Right lung (tissue), 2 donors: ENCODE measurements at regions not wholly inside any gene's neighbourhood (a gene's known extent, or its start where the extent isn't known, plus 50 kb on each side); places are given as distances from the start of the nearest gene placed in this dataset.

Source experiments
- DNase-seq, 2 donors: peaks; one replicate each; pipeline ENCODE4 v3.0.0-alpha.2; 2013

DNA sequence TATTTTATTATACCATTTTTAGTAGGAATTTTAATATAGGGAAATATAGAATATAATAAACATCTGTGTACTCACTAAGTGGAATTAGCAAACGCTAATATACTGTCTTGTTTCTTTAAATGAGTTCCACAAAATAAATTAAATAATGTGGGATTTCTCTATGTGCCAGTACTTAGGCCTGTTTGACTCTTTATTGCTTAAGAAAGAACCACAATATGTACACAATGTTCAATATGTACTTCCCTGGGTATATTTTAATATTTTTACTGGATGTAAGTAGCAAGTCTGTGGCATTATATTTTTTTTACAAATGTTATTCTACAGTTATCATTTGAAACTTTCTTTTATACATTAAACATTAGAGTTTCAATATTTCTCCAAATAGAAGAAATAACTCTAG, 92.5 kb upstream of the CARD18 start:
- no peak for DNase-seq

DNA sequence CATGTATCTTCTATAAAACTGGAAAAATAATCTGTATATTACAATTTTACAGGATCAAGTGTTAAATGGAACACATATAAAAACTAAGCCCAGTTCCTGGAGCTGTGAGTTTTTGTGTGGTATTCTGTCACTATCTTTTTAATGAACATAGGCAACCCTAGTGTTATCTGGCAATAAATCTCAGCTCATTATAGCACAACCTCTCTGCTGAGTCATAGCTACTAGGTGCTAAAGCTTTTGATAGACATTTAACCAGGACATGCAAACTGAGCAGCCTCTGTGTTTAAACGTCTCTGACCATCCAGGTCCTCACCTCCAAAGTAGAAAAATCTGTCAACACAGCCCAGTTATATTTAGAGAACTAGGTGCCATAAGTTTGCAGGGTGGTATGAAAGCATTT, 91.0 kb upstream of the CARD18 start:
- no peak for DNase-seq

DNA sequence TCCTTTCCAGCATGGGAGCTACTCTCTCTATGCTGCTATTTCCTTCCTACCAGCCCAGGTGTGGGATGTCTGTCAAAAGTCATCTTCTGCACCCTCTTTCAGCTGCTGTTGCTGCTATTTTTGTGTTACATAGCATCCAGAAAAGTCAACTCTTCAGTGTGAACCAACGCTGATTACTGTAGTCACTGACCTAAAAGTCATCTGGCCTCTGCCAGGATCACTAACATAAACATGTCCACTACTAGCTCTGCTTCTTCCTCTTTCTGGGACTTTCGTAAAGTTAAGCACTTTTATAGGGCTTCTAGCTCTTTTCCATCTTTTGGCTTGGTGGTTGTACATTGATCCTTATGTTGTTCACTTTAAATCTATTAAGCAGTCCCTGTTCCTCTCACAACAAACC, 90.2 kb upstream of the CARD18 start:
- DNase-seq = no peak

DNA sequence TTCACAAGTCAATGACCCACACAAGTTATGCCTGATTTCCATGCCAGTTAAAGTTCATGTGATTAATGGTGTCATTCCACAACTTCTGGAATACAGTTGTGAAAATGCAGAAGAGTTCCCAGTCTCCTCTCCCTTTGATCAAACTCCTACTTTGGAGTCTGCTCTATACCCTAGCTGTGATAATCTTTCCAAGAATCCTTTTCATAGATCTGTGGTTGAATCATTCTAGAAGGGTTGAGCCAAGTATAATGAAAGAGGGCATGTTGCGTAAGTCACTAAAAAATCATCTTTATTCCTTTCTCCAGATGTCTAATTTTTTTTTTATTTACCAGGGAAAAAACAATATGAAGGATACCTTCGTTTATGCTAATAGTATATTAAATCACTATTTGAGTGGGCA, 89.7 kb upstream of the CARD18 start:
- DNase-seq = no peak

DNA sequence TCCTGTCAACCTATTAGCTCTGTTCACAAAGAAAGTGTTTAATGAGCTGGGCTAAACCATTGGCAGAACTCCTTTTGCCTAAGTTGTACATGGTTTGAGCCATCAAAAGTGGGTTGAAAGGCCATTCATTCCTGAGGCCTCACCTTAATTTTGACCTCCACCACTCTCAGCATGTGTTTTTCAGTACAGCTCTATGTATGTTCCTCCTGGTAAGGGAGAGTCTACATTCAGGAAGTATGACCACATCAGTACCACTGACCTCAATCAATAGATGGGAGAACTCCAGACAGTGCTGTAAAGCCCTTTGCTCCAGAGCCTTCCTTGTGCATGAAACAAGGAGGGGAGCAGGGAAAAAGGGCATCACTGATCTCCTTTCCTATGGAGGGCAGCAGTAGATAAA, 87.8 kb upstream of the CARD18 start:
- DNase-seq = no peak

DNA sequence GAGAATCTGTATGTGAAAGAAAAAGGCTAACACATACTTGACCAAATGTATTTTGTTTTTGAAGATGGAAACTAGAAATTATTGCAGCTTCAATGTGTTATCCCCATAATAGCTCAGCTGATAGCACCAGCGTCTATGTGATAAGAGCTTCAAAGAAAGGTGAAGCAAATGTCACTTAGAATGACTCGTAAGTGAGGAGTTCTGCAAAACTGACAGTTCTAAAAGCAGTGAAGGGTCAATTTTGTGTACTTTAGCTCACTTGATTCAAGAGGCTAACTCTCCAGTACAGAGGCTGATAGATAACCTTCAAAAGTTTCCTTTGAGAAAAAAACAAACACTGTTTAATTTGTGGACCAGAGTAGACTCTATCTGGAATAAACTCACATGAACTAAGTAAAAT, 87.2 kb upstream of the CARD18 start:
- DNase-seq = no peak

DNA sequence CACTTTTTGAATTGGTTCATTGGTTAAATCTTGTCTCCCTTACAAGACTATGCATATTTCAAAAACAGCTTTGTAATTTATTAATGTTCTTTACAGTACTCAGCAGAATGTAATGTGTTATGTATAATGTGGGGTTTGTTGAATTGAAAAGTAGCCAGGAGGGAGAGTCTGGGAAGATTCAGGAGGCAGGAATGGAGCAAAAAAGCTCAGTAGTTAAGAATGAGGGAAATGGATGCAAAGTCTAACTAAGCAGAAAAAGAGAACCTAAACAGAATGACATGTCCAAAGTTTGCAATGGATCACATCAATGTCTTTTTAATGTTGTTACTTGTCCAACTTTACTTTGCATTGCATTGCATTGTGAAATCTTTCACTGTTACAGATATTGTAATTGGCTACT, 86.5 kb upstream of the CARD18 start:
- DNase-seq = peak in 1 of 2 donors; percentile 24

DNA sequence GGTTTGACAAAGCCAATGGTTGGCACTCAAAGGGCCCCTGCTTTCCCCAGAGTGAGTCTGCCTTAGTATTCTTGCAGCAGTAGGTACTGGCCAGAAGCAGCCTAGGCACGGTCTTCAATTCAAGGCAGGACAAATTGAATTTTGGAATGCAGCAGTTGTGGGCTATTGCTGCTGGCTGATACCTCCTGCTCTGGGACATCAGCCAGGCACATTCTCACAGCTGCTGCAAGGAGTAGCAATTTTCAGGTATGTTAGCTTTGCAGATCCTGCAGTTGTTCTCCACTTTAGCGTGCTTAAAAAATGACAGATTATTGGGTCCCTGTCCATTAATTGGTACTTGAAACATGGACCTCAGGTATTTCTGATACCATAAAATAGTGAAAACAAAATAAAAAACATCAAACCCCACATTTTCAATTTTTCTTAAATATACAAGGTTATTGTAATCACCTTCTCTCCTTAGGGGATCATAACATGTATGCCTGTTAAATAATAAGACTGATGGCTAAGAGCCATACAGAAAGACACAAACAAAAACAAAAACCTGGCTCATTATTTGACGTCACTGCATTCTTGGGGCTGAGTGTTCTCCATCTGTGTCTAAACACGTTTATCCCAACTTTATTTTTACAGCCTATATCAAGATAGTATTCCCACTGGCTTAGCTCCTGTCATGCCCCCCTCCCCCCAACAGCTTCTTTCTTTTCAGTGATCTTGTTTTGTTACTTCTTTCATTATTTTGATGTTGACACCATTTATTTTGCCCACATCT, 85.1 kb upstream of the CARD18 start:
- DNase-seq = no peak

DNA sequence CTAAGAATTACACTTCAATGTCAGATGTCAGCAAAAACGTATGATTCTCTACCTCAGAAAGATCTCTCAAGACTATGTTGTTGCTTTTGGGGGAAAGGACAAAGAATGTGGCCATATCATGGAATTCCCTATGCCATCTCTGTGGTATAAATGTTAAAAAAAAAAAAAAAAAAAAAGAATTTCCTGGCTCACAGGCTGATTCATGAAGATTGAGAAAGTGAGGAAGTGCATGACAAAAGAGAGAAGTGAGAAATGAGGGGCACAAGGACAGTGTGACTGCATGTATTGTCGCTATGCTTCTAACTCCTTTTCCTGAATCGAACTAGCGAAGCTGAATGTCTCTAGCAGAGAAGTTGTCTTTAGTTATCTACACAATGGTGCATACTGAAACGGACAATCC, 80.6 kb upstream of the CARD18 start:
- DNase-seq = no peak

DNA sequence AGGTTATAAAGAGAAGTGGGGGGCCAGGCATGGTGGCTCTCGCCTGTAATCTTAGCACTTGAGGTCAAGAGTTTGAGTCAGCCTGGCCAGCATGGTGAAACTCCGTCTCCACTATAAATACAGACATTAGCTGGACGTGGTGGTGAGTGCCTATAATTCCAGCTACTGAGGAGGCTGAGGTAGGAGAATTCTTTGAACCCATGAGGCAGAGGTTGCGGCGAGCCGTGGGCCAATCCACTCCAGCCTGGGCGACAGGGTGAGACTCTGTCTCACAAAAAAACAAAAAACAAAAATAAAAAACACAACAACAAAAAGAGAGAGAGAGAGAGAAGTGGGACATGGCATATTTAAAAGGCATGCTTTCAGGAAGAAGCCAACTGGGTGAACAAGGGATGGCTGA, 80.1 kb upstream of the CARD18 start:
- no peak for DNase-seq

DNA sequence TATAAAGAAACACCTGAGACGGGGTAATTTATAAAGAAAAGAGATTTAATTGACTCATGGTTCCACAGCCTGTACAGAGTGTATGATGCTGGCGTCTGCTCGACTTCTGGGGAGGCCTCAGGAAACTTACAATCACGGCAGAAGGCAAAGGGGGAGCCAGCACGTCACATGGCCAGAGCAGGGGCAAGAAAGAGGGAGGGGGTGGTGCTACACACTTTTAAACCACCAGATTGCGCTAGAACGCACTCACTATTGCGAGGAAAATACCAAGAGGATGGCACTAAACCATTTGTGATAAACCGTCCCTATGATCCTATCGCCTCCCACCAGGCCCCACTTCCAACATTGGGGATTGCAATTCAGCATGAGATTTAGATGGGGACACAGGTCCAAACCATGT, 79.7 kb upstream of the CARD18 start:
- DNase-seq = no peak

DNA sequence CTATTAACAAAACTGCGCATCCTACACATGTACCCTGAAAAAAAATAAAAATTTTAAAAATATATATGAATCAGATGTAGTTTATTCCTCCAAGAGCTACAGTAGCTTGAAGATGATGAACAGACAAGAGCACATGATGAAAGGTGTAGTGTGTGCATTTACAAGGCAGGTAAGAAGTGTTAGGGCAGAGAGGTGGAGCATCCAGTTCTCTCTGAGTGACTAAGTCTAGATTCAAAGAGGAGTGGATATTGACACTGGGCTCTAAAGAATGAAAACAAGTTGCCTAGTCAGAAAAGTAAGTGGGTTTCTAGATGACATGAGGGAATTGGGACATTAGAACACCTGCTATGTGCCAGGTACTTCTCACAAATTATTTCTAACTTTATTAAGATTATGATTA, 76.0 kb upstream of the CARD18 start:
- no peak for DNase-seq

DNA sequence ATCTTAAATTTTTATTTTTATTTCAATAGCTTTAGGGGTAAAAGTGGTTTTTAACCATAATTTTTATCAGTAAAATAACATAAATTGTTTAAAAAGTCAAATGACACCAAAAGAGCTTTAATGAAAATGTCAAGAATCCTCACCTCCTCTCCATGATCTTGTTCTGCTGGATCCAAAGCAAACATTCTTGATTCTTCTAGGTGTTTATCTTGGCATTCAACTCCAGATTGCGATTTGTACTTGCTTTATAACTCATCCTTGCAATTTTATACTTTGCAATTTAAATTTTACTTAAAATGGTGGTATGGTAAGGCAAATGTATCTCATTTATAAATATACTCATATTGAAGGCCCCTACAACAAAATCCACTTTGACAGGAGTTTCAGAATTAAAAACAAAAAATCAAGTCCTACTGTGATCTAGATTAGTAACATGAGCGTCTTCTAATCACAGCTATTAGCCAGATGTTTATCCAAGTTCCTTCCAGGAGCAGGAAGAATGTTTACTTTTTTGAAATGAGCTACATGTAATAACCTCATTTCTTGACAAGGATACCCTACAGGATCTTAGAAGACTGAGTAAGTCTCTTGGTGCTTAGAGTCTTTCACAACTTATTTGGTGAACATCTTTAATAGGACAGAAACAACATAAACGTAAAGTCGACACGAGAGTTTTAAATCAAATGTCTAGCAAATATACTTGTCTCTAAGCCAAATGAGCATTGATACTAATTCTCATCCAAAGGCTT, 72.4 kb upstream of the CARD18 start:
- DNase-seq = no peak

DNA sequence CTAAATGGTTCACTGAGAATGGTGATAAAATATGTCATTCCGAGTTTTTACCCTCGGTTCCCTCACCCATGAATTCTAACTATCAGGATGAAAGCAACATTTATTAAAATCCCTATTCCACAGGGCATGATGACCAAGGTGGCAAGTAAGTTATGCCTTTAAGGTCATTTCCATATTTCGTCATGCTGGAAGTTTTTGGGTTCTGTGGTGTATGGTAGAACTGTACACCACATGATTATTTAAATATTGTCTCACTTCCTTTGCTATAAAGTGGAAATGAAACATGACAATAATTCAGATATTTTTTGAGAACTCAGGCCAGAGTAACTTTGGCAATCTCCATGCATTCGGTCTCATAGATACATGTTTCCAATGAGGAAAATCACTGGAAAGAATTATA, 68.5 kb upstream of the CARD18 start:
- DNase-seq = no peak

DNA sequence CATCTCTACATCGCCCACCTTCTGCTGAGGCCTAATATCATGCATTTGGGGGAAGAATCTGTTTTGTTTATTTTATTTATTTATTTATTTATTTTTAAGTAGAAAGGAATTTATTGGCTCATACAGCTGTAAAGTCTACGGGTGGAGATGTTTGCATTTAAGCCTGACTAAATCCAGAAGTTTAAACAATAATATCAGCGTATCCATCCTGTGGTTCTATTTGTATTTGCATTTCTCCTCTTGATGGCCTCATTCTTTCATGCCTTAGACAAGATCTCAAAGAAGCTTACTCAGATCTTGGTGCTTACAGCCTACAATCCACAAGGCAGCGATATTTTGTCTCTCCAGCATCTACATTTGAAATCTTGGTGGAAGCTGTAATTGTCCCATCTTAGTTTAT, 67.1 kb upstream of the CARD18 start:
- DNase-seq = no peak

DNA sequence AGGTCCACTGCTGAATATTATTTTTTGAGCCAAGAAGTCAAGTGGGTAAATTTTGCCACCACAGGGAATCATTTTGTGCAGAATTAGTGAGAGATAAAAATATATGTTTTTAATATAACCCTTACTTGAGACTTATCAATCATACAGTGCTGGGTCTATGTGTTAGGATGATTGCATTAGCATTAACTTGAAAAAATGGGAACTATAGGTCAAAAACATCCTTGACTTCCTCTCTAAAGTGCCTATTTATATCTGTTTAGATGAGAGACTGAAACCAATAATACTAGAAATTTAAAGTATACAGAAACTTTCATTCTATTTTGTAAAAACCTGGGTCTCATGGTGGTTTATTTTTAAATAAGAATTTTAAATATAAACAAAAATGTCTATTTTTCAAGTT, 65.1 kb upstream of the CARD18 start:
- no peak for DNase-seq

DNA sequence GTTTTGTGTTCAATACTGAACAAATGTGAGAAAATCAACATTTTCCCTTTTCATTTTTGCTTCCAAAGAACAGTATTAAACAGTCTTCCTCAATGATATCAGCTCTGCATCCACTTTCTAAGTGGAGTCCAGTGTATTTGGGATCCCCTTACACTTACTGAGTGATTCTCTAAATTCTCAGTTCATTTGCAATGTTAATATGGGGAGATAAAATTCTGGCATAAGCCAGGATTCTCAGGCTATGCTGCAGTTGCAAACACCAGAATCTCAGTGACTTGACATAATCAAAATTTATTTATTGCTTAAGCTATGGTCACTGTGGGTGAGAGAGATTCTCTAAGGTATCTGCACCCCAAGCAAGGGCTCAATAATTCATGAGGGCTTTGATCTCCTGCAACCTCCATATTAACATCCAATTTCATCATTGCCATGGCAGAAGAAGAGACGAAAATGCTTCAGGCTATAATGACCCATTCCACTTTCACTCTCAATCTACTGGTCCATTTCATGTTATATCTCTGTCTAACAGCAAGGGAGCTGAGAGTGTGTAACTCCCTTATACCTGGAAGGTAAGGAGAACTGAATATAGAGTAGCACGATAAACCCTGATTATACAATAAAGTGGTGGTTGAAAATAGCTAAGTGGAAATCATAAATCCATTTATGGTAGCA, 64.1 kb upstream of the CARD18 start:
- no peak for DNase-seq

DNA sequence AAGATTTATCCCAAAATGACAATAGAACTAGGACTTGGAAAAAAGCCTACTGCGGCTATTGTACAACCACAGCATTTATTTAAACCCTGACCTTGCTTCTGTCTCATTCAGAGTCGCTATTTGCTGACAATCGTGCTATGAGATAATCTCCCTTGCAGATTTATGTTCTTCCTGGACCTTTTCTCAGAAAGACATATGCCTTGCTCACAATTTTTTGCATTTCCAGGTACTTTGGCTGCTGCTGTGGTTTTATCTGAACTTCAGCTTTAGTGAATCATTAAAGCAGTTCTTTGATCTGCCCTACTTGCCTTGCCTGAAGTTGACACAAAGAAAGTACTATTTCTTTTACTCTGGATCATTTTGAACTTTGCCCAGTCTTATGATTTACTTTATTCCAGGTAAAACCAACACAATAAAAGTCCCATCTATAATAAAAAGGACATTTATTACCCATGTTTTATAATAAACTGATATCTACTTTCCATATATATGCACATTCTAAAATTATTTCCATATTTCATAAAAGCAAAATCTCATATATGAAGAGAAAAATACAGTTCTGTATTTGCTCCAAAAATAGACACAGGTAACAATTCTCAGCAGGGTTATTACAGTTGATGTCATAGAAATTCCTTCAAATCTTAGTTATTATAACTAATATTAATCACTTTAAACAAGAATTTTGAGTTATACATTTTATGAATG, 63.4 kb upstream of the CARD18 start:
- DNase-seq = no peak

DNA sequence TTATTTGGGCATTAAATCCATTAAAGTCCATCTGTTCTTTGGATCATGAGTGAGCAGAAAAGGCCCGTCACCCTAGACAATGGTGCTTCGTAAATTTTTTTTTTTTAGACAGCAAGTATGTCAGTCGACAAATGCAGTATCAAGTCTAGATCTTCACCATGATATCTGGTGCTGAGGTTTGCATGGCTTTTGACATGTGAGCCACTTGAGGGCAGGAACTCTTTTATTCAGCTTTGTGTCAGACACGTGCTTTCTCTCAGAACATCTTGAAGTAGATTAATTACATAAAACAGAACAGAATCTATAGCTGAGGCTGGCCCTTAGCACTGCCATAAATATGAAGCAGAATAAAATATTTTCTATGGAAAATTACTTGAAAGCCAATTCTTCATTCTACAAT, 62.9 kb upstream of the CARD18 start:
- no peak for DNase-seq

DNA sequence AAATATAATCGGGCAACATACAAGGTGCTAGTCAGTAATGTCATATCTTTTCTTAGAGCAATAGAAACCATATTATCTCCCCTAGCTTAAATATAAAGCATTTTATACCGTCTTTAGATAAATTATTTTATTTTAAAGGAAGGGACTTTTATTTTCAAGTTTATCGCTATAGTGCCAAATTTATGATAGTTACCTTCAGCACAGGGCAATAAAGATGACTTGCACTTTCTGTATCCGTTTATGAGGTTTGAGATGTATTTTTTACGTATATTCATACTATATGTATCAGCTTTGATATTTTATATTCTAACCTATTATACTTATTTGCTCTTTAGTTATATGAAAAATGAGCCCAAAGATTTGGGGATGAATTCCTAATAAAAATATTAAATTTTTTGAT, 61.6 kb upstream of the CARD18 start:
- DNase-seq = no peak

DNA sequence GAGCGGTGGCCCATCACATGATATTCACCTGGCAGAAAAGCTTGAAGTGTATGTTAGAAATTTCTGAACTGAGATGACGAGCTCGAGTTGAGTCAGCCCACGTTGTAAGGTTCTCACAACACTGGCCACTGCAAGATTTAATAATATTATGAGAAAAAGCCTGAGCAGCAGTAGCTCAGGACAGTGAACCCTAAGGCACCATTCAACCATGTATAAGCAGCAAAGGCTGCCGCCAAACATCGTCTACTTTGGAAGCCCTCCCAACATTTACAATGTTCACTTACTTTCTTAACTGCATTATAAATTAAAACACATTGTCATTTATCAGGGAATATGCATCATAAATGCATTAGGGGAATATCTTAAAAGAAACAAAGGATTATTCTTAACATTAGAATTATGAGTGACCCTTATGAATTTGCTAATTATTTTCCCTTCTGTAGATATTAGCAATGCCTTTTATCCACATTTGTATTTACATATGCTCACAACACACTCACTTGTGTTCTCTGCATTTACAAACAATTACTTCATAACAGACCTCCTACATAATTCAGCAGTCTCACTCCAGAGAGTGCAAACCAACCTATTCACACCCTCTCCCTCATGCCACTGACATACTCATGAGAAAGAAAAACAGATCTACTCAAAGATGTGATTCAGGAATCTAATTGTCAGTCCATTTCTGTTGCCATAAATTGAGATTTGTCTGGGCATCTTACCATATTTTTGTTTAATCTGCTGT, 57.7 kb upstream of the CARD18 start:
- DNase-seq = no peak

DNA sequence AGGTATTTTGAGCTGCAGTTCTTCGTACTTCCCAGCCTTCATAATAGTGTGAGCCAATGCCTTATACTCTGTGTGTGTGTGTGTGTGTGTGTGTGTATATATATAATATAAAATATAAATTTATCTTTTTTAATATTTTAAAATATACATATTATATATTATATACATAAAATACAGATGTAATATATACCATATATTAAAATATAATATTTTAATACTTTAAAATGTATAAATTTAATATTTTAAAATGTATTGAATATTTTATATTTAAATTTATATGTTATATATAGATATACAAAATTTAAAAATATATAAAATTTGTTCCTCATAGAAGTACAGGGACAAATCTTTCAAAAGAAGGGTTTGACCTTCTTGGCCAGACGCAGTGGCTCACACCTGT, 53.7 kb upstream of the CARD18 start:
- no peak for DNase-seq
